HG02840 (cell line): ENCODE measurements at regions not wholly inside any gene's neighbourhood (a gene's known extent, or its start where the extent isn't known, plus 50 kb on each side); places are given as distances from the start of the nearest gene placed in this dataset.

Experiments
- ATAC-seq: cut with Tn5 transposase; IDR thresholded peaks from one replicate; pipeline ENCODE4 v1.9.1; 2021; ENCODE audit warnings: mild to moderate bottlenecking, moderate library complexity, moderate number of reproducible peaks; ENCODE audit not compliant: unreplicated experiment, low FRiP score

- no peak for ATAC-seq
Measured at GRCh38 chr9:108182270-108182669, 673.5 kb downstream of the ACTL7B start.

GRCh38 chr9:108181441-108181840 is 674.3 kb downstream of the ACTL7B start:
- ATAC-seq = no peak

- no peak for ATAC-seq
Measured at GRCh38 chr9:108180541-108180940, 675.2 kb downstream of the ACTL7B start.

GRCh38 chr9:108178318-108178717 is 677.5 kb downstream of the ACTL7B start:
- ATAC-seq = no peak

- ATAC-seq = no peak
Measured at GRCh38 chr9:108168236-108168850, 678.8 kb upstream of the KLF4 start.

- no peak for ATAC-seq
Measured at GRCh38 chr9:108167136-108167900, 677.7 kb upstream of the KLF4 start.

- ATAC-seq = no peak
Measured at GRCh38 chr9:108166519-108166918, 677.0 kb upstream of the KLF4 start.

GRCh38 chr9:108163321-108164005 is 673.9 kb upstream of the KLF4 start:
- ATAC-seq = no peak

GRCh38 chr9:108162664-108163063 is 673.1 kb upstream of the KLF4 start:
- ATAC-seq = no peak

GRCh38 chr9:108161503-108161902 is 671.9 kb upstream of the KLF4 start:
- no peak for ATAC-seq

GRCh38 chr9:108160706-108161355 is 671.3 kb upstream of the KLF4 start:
- ATAC-seq = no peak

GRCh38 chr9:108160039-108160438 is 670.5 kb upstream of the KLF4 start:
- ATAC-seq = no peak

GRCh38 chr9:108158236-108158995 is 668.8 kb upstream of the KLF4 start:
- ATAC-seq = no peak

- no peak for ATAC-seq
Measured at GRCh38 chr9:108156270-108156998, 666.9 kb upstream of the KLF4 start.

GRCh38 chr9:108153416-108153815 is 663.8 kb upstream of the KLF4 start:
- no peak for ATAC-seq

GRCh38 chr9:108150736-108151586 is 661.4 kb upstream of the KLF4 start:
- ATAC-seq = no peak

GRCh38 chr9:108149326-108149725 is 659.8 kb upstream of the KLF4 start:
- ATAC-seq = no peak

- ATAC-seq = no peak
Measured at GRCh38 chr9:108142504-108143201, 653.1 kb upstream of the KLF4 start.
